Natural killer cell (primary cell): ENCODE measurements at regions not wholly inside any gene's neighbourhood (a gene's known extent, or its start where the extent isn't known, plus 50 kb on each side); places are given as distances from the start of the nearest gene placed in this dataset.

Source experiments
- ATAC-seq, 3 donors: fragments of 150-1000 bp in 2 of 3; fragments of 200-7000 bp in 1 of 3; cut with Tn5 transposase; 1 replicate in 1 of 3; 2 replicates in 2 of 3; pipeline ENCODE4 v1.10.0; 2021; ENCODE audit warnings: mild to moderate bottlenecking in 2 of 3, moderate library complexity in 2 of 3
- DNase-seq, 2 donors: peaks; one replicate each; pipeline versions ENCODE4 v3.0.0 to v3.0.0-alpha.2; 2013 to 2021; ENCODE audit warnings: mixed read lengths in 1 of 2
- H3K27ac ChIP-seq: one replicate; pipeline ENCODE4 v1.5.1; 2013; ENCODE audit warnings: mild to moderate bottlenecking, low read length
- H3K27me3 ChIP-seq: one replicate; pipeline ENCODE4 v1.6.1; 2013; ENCODE audit warnings: low read length; ENCODE audit not compliant: control insufficient read depth, insufficient read depth
- H3K36me3 ChIP-seq: one replicate; pipeline ENCODE4 v1.6.1; 2013; ENCODE audit warnings: low read length; ENCODE audit not compliant: control insufficient read depth, insufficient read depth
- H3K4me1 ChIP-seq: one replicate; pipeline ENCODE4 v1.6.1; 2013; ENCODE audit warnings: low read length; ENCODE audit not compliant: control insufficient read depth, insufficient read depth
- H3K4me3 ChIP-seq: one replicate; pipeline ENCODE4 v1.5.1; 2013; ENCODE audit warnings: low read length
- H3K9me3 ChIP-seq: one replicate; pipeline ENCODE4 v1.6.1; 2013; ENCODE audit warnings: low read length; ENCODE audit not compliant: control insufficient read depth, insufficient read depth
- H3K27ac Mint-ChIP-seq, 2 donors: one replicate each; pipeline ENCODE4 v1.8.0; 2022; ENCODE audit warnings: mild to moderate bottlenecking in 2 of 2, mixed read lengths in 2 of 2, moderate library complexity in 1 of 2
- H3K27me3 Mint-ChIP-seq, 2 donors: one replicate each; pipeline ENCODE4 v1.8.0; 2022; ENCODE audit warnings: low read depth in 2 of 2, mixed read lengths in 2 of 2
- H3K36me3 Mint-ChIP-seq: one replicate; pipeline ENCODE4 v1.8.0; 2022; ENCODE audit warnings: mixed read lengths
- H3K4me1 Mint-ChIP-seq, 2 donors: one replicate each; pipeline ENCODE4 v1.8.0; 2022; ENCODE audit warnings: mixed read lengths in 2 of 2
- H3K4me3 Mint-ChIP-seq: one replicate; pipeline ENCODE4 v1.8.0; 2022; ENCODE audit warnings: mild to moderate bottlenecking, moderate library complexity, mixed read lengths
- H3K9me3 Mint-ChIP-seq, 2 donors: one replicate each; pipeline ENCODE4 v1.8.0; 2022; ENCODE audit warnings: mixed read lengths in 2 of 2
- WGBS: methylation state at CpG from one replicate; pipeline ENCODE4 v1.1.7; 2013; ENCODE audit warnings: missing lambda C conversion rate; ENCODE audit not compliant: insufficient coverage; 5-methylcytosine and 5-hydroxymethylcytosine counted together
- intact Hi-C: fragments of 100-400 bp; cut with micrococcal nuclease; formaldehyde crosslinking; loops from one replicate; pipeline ENCODE4 v1.14.2; 2022
- TF ChIP-seq, protein P1 (sequence below): fragments of 200-600 bp; IDR thresholded peaks from one replicate; pipeline ENCODE4 v1.8.0; 2022; ENCODE audit warnings: antibody characterized with exemption

DNA sequence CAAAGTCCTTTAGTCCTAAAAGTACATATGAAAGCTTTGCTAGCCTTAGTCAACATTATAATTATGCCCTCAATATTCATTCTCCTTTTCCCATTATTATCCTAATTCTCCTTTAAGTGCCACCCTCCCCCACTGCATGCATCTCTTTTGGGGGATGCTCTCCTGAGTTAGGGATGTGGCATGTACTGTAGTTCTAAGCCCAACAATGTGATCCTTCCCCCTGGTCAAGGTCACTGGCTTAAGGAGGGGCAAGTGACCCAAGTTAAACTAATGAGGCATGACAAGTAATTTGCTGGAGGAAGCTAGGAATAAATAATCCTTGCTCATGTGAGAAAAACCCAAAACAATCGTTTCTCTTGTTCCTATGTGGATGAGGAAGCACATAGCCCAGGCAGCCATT is 343.9 kb upstream of the SUCLG2 start:
- Histone ChIP-seq H3K27ac (no peak overlapping the region), H3K36me3 (no peaks in the 10 kb centered on the region), H3K27me3 (peaks cover 4% of the 10 kb centered on the region), H3K4me1 (no peaks in the 10 kb centered on the region), H3K4me3 (no peak overlapping the region), H3K9me3 (no peaks in the 10 kb centered on the region)
- Mint-ChIP-seq H3K27ac (no peak overlapping the region), H3K36me3 (no peaks in the 10 kb centered on the region), H3K27me3 (peaks cover 0 to 3% of the 10 kb centered on the region in 2 donors), H3K9me3 (peaks cover 3 to 8% of the 10 kb centered on the region in 2 donors), H3K4me3 (no peak overlapping the region), H3K4me1 (no peaks in the 10 kb centered on the region)
- TF ChIP-seq, protein P1, sequence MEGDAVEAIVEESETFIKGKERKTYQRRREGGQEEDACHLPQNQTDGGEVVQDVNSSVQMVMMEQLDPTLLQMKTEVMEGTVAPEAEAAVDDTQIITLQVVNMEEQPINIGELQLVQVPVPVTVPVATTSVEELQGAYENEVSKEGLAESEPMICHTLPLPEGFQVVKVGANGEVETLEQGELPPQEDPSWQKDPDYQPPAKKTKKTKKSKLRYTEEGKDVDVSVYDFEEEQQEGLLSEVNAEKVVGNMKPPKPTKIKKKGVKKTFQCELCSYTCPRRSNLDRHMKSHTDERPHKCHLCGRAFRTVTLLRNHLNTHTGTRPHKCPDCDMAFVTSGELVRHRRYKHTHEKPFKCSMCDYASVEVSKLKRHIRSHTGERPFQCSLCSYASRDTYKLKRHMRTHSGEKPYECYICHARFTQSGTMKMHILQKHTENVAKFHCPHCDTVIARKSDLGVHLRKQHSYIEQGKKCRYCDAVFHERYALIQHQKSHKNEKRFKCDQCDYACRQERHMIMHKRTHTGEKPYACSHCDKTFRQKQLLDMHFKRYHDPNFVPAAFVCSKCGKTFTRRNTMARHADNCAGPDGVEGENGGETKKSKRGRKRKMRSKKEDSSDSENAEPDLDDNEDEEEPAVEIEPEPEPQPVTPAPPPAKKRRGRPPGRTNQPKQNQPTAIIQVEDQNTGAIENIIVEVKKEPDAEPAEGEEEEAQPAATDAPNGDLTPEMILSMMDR = no peak
- ATAC-seq (no peak), DNase-seq (no peak)
- WGBS = 57% methylated on average over 1 of the region's 1 CpG
- intact Hi-C loops = no loop called here

DNA sequence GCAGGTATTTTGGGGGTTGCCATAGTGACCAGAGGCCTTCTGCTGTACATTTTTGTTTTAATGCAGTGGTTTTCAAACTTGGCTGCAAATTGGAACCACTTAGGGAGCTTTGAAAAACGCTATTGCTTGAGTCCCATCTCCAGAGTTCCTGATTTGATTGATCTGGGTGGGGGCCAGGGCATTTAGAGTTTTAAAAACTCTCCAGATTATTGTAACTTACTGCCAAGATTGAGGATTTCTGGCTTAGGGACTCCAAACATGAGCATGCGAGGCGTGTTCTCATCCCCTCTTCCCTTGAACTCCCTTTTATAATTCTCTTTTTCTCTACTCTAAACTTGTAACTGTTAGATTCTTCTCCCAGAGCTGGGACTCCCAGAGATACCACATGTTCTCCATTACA is 340.8 kb upstream of the SUCLG2 start:
- no peaks in the 10 kb centered on the region for H3K4me1 Mint-ChIP-seq
- DNase-seq = no peak
- TF ChIP-seq, protein P1 = no peak

DNA sequence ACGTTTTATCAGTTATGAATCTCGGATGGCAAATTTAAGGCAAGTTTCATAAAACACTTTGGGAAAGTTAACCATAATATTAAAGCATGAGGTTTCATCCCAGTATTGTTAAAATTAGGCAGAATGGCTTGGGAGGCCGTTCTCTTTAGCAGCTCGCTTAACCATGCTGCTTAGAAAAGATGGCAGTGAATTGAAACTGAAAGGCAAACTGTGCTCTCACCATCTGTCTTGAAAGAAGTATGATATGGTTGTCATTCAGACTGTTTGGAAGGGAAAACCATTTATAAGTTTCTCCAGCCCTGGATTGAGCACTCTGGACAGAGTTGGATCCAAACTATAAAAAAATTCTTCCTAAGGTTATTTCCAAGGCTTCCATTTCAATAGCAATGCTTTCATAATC is 332.3 kb upstream of the SUCLG2 start:
- H3K9me3 ChIP-seq = peaks cover 4% of the 10 kb centered on the region

More for the DNA sequence above, 340.8 kb upstream of the SUCLG2 start:
- peaks cover 2 to 10% of the 10 kb centered on the region in 2 donors for H3K9me3 Mint-ChIP-seq
- Histone ChIP-seq H3K36me3 (no peaks in the 10 kb centered on the region), H3K4me1 (no peaks in the 10 kb centered on the region), H3K9me3 (peaks cover 4% of the 10 kb centered on the region), H3K4me3 (no peak overlapping the region), H3K27me3 (no peaks in the 10 kb centered on the region), H3K27ac (no peak overlapping the region)
- no peak overlapping the region for H3K4me3 Mint-ChIP-seq
- no peak for ATAC-seq
- H3K27me3 Mint-ChIP-seq = peaks cover 0 to 3% of the 10 kb centered on the region in 2 donors
- intact Hi-C loops = no loop called here
- WGBS = 54% methylated on average over 3 of the region's 3 CpGs
- H3K27ac Mint-ChIP-seq = no peak overlapping the region
- H3K36me3 Mint-ChIP-seq = no peaks in the 10 kb centered on the region

DNA sequence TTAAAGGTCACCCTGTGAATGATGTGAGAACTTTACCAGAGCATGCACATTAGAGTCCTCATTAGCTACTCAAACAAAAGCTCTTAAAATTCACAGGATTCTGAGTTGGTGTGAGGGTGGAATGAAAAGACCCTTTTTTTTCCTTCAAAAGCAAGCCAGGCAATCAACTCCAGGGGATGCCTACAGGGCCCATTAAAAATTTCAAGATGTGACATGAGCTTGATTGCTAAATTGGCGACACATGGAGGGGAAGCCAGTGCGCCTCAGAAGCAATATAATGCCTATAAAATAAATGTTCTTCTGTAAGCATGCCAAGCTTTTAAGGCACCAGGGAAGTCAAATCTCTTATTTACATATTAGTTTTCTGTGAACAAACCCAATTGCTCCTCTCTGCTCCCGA is 328.8 kb upstream of the SUCLG2 start:
- Mint-ChIP-seq H3K27me3 (no peaks in the 10 kb centered on the region), H3K27ac (no peak overlapping the region), H3K36me3 (no peaks in the 10 kb centered on the region), H3K4me3 (no peak overlapping the region), H3K9me3 (peaks cover 0 to 2% of the 10 kb centered on the region in 2 donors), H3K4me1 (no peaks in the 10 kb centered on the region)
- H3K9me3 ChIP-seq = no peaks in the 10 kb centered on the region
- DNase-seq (no peak), ATAC-seq (no peak)
- H3K4me3 ChIP-seq = no peak overlapping the region
- no peaks in the 10 kb centered on the region for H3K27me3 ChIP-seq
- intact Hi-C loops = no loop called here
- TF ChIP-seq, protein P1 = no peak
- 89% methylated on average over 3 of the region's 3 CpGs for WGBS
- no peak overlapping the region for H3K27ac ChIP-seq
- H3K4me1 ChIP-seq = no peaks in the 10 kb centered on the region
- no peaks in the 10 kb centered on the region for H3K36me3 ChIP-seq

More for the DNA sequence above, 332.3 kb upstream of the SUCLG2 start:
- Mint-ChIP-seq H3K36me3 (no peaks in the 10 kb centered on the region), H3K4me3 (no peak overlapping the region), H3K27me3 (no peaks in the 10 kb centered on the region), H3K9me3 (peaks cover 0 to 6% of the 10 kb centered on the region in 2 donors), H3K4me1 (no peaks in the 10 kb centered on the region), H3K27ac (no peak overlapping the region)
- DNase-seq (no peak), ATAC-seq (no peak)
- no peaks in the 10 kb centered on the region for H3K27me3 ChIP-seq
- intact Hi-C loops = no loop called here
- TF ChIP-seq, protein P1 = no peak
- WGBS = 87% methylated on average over 4 of the region's 4 CpGs
- no peaks in the 10 kb centered on the region for H3K4me1 ChIP-seq
- H3K27ac ChIP-seq = no peak overlapping the region
- no peak overlapping the region for H3K4me3 ChIP-seq
- H3K36me3 ChIP-seq = no peaks in the 10 kb centered on the region
